Stimulated activated CD4-positive, alpha-beta T cell treated with anti-CD3 and anti-CD28 coated beads, Interleukin-4, amount 100 ng/mL, for 4 hours (primary cell): ENCODE measurements at regions not wholly inside any gene's neighbourhood (a gene's known extent, or its start where the extent isn't known, plus 50 kb on each side); places are given as distances from the start of the nearest gene placed in this dataset.
"Not testable (repeated sequence)": the region's sequence is repeated elsewhere in the genome, so short reads cannot be mapped to it uniquely, and the experiment has no call there.

Experiments used
- DNase-seq, 2 experiments: peaks; one replicate each; pipeline ENCODE4 v3.0.0-alpha.2; 2020

DNA sequence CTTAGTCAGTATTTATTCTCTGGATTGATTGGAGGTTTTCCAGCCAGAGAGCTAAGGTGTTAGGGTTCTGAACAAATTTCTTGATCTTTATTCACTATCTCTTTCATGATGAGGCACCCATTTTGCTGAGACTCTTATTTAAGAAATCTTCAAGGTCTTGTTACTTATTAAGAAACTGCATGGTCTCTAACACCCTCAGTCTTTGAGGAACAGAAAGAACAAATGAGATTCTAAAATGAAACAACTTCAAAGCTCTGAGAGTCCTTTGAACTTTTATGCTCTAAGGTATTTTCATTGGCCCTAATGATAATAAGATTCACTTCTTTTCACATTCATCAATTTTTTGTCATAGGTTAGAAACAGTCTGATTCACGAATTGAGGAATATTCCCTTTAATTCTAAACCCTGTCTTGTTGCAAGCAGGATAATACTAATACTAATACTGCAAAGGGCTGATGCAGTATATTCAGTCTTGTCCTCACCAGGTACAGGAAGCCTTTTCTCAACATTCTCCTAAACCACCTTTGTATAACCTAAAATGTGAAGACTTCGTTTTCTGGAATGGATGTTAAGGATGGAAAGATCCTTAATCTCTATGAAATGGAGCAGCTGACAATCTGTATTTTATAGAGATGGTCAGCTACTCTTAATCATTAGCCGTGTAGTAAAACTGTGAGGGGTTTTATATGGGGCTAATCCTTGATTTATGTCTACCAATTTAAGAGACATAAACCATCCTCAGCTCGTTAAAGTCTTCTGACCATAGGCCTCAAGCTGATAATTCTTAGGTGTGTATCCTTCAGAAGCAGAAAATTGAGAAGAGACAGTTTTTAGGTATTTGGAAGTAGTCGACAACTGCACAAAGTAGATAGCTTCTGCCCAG lies 198.3 kb downstream of the OTOL1 start:
- DNase-seq = no peak

DNA sequence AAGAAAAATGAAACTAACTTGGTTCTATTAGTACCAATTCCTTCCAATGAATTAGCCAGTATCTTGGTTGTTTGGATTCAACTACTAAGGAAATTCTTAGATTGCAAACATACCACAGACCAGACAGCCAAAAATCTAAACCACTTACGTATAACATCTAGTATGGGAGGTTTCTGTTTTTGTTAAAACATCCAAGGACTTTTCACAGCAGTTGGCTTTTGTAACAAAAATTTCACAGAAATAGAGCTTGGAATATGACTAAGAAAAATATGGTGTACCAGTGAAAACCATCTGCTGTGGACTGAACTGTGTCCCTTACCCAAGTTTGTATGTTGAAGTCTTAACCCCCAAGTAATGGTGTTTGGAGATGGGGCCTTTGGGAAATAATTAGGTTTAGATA lies 199.2 kb downstream of the OTOL1 start:
- DNase-seq = no peak

DNA sequence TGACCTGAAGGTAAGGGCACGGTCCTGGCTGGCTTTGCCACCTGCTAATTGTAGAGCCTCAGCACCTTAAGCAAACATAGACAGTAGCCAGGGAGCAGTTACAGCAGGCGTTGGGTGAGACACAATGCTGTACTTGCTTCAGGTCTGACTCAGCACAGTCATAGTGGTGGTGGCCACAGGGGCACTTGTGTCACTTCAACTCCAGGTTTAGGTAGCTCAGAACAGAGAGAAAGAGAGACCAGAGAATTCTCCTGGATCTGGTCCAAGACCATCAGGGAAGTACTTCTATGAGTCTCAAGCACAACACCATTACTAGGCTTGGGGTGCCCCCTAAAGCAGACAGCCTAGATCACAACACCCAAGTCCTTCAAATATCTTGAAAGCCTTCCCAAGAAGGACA lies 204.4 kb downstream of the OTOL1 start:
- DNase-seq = no peak

DNA sequence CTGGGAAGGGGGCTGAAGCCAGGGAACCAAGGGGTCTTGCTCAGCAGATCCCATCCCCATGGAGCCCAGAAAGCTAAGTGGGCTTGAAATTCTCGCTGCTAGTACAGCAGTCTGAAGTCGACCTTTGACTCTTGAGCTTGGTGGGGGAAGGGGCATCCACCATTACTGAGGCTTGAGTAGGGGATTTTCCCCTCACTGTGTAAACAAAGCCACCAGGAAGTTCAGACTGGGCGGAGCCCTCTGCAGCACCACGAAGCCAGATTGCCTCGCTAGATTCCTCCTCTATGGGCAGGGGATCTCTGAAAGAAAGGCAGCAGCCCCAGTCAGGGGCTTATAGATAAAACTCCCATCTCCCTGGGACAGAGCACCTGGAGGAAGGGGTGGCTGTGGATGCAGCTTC lies 210.6 kb downstream of the OTOL1 start:
- DNase-seq = not testable (repeated sequence)

DNA sequence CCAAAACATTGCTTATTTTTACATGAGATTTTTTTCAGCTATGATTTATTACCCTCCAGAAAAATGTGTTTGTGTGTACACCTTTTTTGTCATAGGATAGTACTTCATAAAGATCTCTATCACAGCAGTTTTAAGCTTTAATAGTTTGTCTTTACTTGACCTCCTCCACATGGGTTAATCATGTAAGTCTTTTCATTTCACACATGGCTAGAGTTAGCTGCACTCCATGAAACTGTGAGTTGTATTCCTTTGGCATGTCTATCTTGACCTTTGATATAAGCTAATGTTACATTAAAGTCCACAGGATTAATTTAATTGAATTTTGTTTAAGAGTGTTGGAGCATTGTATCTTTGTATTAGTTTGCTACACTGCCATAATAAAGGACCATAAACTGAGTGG lies 217.1 kb downstream of the OTOL1 start:
- DNase-seq = no peak

DNA sequence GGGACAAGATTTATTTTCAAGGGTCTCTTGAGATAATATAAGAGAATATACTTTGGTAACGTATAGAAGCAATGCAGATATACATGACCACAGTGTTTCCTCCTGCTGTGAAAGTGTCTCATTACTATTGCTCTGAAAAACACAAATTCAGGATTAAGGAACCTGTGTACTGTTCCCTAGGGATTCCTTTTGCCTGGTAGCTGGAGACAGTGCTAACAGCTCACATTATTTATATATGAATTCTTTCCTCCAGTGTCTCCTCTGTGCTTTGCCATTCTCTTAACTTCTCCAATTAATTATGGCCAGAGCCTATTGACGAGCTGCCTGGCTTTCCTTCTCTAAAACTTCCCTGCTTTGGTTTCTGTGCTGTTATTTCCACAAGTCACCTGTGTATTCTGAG lies 235.4 kb downstream of the OTOL1 start:
- no peak for DNase-seq

DNA sequence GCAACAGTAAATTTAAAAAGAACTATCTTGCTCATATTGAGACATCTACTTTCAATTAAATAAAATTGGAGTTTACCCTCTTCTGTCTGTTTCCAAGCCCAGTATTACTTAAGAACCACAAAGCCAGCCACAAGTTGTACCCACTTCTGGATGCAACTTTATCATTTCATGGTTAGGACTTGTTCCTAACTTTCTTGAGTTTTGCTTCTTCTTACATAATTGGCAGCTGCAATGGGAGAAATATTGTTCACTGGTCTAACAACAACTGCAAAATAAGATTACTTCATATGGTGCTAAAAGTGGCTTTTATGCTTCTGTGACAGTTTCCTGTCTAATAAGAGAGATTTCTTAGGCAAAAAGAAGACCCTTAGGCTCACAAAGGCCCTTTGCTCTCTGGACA lies 240.6 kb downstream of the OTOL1 start:
- no peak for DNase-seq

DNA sequence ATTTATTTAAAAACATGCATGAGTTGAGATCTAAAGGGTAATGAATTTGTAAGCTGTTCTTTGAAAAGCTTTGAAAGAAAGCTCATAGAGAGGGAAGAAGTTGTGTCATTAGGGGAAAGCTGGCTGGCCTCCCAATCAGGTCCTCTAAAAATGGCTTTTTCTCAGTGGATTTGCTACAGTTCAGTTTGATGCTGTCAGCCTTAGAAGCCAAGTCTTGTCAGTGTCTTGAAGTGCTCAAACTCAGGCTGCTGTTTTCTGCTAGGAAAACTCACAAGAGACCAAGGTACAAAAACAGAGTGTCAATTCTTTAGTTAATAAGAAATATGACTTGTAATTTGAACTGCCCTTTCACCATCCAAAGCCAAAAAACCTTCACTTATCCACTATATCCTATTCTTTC lies 243.8 kb downstream of the OTOL1 start:
- no peak for DNase-seq

DNA sequence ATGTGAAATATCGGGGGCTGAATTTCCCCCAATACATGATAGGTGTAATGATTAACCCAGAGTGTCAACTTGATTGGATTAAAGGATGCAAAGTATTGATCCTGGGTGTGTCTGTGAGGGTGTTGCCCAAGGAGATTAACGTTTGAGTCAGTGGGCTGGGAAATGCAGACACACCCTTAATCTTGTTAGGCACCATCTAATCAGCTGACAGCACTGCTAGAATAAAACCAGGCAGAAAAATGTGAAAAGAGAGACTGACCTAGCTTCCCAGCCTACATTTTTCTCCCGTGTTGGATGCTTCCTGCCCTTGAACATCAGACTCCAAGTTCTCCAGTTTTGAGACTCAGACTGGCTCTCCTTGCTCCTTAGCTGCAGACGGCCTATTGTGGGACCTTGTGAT lies 247.8 kb downstream of the OTOL1 start:
- DNase-seq = no peak

DNA sequence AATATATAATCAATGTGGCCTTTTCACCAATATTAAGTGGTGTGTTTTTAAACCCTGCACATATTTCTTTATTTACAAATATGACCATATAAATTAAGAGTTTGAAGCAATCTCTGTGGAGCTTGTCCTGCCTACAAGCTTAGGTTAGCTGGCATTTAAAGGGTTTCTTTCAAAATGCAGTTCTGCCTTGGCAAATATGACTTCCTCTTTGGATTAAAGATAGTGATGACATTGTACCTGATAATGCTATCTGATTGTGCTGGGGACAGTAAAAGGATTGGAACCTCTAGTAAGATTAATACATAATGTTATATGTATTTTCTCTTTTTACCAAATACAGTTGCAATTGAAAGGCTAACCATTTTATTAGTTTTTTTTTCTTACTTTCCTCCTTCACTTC lies 249.1 kb downstream of the OTOL1 start:
- DNase-seq = no peak

DNA sequence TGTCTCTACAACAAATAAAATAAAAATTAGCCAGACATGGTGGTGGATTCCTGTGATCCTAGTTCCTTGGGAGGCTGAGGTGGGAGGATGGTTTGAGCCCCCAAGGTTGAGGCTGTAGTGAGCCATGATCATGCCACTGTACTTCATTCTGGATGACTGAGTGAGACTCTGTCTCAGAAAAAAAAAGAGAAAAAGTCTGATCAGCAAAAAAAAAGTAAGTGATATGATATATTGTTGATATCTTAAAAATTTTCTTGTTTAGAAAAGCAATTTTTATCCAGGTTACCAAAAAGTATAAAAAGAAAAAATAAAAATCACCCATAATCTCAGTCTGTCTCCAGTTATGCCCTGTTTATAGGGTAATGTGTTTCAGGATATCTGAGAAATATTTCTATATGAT lies 251.4 kb downstream of the OTOL1 start:
- no peak for DNase-seq

DNA sequence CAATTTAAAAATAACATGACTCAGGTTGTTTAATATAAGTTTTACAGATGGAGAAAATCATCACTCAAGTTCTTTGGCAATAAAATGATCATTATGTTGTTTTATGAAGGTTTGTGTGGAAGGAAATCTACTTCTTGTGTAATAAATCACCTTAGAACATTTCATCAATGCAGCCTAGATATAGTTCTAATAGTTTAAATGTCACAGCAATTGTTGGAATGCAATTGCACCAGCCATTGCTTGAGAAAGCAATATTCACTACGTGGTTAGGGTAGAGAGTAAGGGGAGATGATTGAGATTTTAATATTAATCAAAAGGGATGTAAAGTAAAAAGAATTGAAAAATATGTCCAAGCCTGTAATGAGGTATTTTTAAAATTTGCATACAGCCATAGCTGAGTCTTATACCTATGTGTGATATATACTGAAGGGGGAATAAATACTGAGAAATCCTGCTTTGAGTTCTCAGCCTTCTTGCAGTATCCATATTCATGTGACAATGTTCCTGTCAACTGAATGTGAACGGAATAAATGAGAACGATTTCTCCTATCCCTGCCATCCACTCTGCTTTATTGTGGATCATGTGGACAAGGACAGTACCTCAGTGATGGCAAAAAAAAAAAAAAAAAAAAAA lies 257.9 kb downstream of the OTOL1 start:
- no peak for DNase-seq

DNA sequence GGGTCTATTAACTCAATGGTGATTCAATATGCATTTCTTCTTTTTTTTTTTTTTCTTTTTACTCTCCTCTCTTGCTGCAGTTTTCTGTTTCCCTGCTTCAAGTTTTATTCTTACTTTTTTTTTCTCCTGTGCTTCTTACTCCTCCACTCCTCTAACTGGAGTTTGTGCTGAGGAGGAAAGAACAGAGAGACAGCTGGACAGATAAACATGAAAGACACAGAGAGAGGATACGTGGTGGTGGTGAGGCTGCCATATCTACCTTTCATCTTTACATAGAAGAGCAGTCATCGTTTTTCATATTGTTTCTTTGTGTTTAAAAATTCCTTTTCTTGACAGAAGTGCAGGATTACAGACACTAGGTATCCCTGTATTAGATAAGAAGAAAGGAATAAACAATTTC lies 262.8 kb downstream of the OTOL1 start:
- DNase-seq = no peak

DNA sequence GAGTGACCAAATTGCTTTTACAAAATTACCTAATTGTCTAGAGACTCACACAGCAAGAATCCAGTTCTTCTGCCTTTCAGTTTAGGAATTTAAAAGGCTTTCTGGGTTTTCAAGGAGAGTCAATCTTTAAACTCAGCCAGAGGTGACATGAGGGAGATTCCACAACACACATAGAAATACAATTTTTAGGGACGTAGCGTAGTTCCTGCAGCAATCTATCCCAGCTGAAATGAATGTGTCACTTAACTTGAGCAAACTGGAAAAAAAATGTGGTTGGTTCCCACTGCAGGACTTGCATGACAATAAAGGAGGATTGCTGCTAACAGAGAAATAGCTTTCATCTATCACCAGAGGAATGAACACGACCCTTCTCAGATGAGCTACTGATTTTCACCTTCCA lies 269.7 kb downstream of the OTOL1 start:
- DNase-seq = no peak

DNA sequence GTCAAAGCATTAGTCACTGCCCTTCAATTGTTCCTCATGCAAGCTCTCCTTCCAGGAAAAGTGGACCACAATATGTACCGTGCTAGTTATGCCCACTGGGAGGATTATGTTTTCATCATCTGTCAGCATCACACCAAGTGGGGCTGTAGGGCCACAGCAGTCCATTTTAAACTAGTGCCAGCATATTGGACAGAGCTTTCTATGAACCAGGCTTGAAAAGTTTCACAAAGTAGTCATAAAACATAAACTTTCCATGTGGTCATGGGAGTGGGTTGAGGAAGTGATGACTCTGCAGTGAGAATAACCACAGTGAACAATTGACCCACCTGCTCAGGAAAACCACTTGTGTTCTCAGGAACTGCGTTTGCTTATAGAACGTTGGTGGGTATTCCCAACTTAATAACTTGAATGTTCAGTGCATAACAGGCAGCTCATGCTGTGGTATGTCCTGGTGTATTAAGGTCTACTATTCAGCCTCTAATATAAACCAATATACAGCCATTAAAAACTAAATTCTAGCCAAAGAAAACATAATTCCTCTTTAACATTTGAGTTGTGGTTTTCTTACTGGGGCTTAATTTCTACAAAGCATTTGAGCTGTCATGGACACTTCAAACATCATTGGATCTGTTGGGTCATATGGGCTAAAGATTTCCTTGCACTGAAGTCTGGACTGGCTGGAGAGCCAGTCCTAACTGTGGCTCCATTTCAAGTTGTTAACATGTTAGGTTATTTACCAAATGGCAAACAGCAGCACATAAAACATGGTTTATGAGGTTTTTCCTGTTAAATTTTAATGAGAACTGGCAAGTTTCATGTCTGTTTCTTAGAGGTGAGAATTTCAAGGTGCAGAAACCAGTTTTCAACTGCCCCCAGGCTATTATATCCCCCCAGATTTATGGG lies 274.1 kb downstream of the OTOL1 start:
- DNase-seq = no peak

DNA sequence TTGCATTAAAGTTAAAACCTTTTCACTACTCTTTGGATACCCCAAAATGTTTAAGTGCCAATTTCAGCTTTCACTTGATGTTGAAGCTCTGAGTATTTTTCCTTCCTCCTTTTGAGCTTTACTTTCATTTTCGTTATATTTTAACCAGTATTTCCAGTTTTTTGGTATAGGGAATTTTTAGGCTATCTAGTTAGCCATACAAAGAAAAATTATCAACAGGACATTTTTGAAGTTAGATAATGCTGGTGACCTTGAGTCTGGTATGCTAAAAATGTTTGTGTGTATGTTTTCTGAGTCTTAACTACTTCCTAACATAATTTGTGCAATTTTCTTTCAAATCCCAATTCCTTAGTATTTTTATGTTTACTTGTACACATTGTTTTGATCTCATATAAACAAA lies 284.8 kb downstream of the OTOL1 start:
- DNase-seq = no peak

DNA sequence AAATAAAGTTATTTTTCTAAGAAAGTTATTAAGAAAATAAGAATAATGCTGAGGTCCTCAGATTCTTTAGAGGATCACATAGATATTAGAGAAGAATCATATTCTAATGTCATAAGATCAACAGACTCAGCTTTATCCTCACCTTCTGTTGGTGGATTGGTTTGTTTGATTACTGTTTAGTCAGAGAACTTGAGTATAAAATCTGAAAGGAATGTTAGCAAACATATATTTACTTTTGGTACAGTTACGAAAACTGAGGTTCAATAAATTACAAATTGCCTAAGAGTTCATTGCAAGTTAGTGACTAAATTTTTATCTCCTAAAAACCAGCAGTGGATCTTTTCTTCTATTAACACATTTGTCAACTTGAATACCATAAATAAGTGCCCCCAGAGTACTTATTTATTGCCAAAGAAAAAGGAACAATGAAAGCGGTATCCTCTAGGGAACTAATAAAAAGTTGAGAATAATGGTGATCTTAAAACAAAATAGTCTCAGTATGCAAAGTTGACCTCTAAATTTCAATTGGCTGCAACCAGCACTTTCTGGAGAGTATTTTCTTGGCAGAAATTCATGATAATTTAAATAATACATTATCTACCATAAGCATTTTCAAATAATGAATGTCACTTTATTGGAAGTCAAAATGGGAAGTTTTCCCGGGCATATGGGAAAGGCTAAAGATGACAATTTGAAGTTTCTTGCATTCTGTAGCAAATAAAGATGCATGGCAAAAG lies 296.8 kb downstream of the OTOL1 start:
- DNase-seq = no peak

DNA sequence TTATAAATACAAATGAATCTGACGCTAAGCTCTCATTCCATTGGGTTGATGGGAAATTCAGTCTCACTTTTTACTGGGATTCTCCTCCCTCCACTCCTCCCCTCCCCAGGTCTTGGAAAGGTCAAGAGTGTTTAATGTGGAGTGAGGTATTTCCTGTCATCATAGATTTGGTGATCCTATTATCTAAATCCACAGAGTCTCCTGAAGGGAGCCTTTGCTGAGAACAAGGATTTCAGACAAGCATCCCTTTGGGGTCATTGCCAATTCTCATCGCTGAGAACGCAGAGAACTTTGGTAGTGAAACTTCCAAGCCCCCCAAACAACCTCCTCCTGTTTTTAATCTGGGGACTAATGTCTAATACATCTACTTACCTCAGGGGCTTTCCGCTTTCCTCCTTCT lies 297.9 kb downstream of the OTOL1 start:
- DNase-seq = no peak

DNA sequence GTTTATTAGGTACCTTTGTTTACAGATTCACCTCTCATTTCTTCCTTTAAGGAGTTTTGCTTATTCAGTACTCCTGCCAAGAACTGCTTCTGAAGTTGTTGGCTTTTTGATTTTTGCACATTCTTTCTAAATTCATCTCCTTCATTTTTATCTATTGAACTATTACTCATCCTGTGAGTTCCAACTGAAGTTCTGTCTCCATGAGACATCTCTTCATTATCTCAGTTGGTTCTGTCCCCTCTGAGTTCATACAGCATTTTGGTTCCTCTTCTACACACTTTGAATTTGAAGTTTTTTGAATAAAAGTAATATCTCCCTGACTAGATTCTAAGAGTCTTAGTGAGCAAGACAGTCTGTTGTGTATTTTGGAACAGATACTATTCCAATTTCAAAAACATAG lies 299.7 kb downstream of the OTOL1 start:
- no peak for DNase-seq

DNA sequence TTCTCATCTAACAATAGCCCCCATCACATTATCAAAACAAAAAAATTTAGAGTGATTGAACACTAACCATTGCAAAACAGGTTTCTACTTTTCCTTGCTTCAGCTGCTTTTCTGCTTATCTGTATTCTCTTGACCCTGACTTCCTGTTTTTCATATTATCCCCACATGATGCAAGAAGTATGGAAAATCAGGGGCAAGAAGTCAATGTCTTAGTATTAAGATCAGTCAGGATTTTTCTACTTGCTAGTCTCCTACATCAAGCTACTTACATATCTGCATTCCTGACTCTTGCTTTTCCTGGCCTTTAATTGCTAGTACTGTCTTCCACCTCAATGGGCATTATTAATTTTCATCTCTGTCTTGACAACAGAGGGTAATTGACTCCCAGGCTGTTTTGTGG lies 300.2 kb downstream of the OTOL1 start:
- no peak for DNase-seq

DNA sequence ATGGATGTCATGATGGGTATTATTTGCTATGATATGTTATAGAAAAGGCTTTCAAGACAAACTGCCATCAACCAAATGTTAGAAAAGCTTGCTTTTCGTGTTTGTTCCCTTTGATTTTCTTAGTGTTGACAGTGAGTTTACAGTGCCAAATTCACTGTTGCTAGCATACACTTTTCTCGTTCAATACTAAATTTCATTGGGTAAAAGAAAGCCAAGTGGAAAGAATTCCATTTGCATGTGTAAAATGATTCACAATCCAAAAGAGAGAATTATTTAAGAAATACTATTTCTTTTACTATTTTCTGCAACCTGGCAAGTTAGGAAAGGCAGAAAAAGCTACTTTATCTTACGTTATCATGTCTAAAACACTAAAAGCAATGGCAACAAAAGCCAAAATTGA lies 301.4 kb downstream of the OTOL1 start:
- DNase-seq = no peak

DNA sequence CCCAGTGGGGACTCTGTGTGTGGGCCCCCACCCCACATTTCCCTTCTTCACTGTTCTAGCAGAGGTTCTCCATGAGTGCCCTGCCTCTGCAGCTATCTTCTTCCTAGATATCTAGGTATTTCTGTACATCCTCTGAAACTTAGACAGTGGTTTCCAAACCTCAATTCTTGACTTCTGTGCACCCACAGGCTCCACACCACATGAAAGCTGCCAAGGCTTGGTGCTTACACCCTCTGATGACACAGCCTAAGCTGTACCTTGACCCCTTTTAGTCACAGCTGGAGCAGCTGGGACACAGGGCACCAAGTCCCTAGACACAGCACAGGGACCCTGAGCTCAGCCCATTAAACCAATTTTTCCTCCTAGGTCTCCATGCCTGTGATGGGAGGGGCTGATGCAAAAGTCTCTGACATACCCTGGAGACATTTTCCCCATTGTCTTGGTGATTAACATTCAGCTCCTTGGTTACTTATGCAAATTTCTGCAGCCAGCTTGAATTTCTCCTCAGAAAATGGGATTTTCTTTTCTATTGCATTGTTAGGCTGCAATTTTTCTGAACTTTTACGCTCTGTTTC lies 304.5 kb downstream of the OTOL1 start:
- DNase-seq = no peak

DNA sequence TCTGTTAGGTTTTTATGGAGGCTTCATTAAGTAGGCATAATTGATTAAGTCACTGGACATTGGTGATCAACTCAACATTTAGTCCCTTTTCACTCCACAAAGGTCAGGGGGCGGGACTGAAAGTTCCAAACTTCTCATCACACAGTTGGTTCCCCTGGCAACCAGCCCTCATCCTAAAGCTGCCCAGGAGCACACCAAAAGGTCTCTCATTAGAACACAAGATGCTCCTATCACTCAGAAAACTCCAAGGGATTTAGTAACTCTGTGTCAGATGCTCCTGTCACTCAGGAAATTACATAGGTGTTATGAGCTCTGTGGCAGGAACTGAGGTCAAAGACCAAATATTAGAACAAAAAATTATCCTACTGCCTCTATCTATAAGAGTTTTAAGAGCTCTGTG lies 321.5 kb downstream of the OTOL1 start:
- no peak for DNase-seq
